Transverse colon (tissue), 4 donors: ENCODE measurements at regions not wholly inside any gene's neighbourhood (a gene's known extent, or its start where the extent isn't known, plus 50 kb on each side); places are given as distances from the start of the nearest gene placed in this dataset.

Experiments
- DNase-seq: peaks from one replicate; pipeline ENCODE4 v3.0.0-alpha.2; 2019
- H3K27ac ChIP-seq, 4 donors: fragments of 200-600 bp; sonication (generic); 2 replicates each; pipeline ENCODE4 v1.5.1; 2016 to 2018; ENCODE audit warnings: inconsistent platforms in 4 of 4
- H3K27me3 ChIP-seq: fragments of 200-600 bp; sonication (generic); 2 replicates; pipeline ENCODE4 v1.5.1; 2017; ENCODE audit warnings: inconsistent platforms
- H3K36me3 ChIP-seq, 4 donors: fragments of 200-600 bp; sonication (generic); 2 replicates each; pipeline ENCODE4 v1.5.1; 2017 to 2019; ENCODE audit warnings: inconsistent platforms in 4 of 4
- H3K4me1 ChIP-seq, 4 donors: fragments of 200-600 bp; sonication (generic); 2 replicates each; pipeline ENCODE4 v1.5.1; 2017 to 2020; ENCODE audit warnings: inconsistent platforms in 4 of 4
- H3K4me3 ChIP-seq, 4 donors: fragments of 200-600 bp; sonication (generic); 1 replicate in 1 of 4; 2 replicates in 3 of 4; pipeline versions ENCODE4 v1.5.1 to v1.6.1; 2017 to 2019; ENCODE audit warnings: inconsistent platforms in 4 of 4
- H3K9me3 ChIP-seq, 2 donors: fragments of 200-600 bp; sonication (generic); 2 replicates each; pipeline ENCODE4 v1.5.1; 2017 to 2019; ENCODE audit warnings: inconsistent platforms in 2 of 2
- CTCF ChIP-seq, 5 experiments: fragments of 200-600 bp in 3 of 5; fragments of 450-650 bp in 2 of 5; sonication (generic) in 3 of 5; IDR thresholded peaks; 1 replicate in 2 of 5; 2 replicates in 3 of 5; pipeline ENCODE4 v1.5.1; 2016 to 2017; ENCODE audit warnings: antibody characterized with exemption in 5 of 5, inconsistent platforms in 3 of 5, mild to moderate bottlenecking in 2 of 5, moderate library complexity in 1 of 5
- EP300 ChIP-seq: sonication (generic); formaldehyde crosslinking; IDR thresholded peaks from one replicate; pipeline ENCODE4 v1.6.1; 2017; ENCODE audit warnings: antibody characterized with exemption, low read depth
- POLR2A ChIP-seq: fragments of 450-650 bp; IDR thresholded peaks from one replicate; pipeline ENCODE4 v1.6.1; 2016; ENCODE audit warnings: antibody characterized with exemption, mild to moderate bottlenecking, moderate library complexity
- POLR2AphosphoS5 ChIP-seq, 3 donors: sonication (generic); formaldehyde crosslinking; IDR thresholded peaks; one replicate each; pipeline ENCODE4 v1.6.1; 2016; ENCODE audit warnings: antibody characterized with exemption in 3 of 3
- WGBS, 2 donors: methylation state at CpG; one replicate each; pipeline ENCODE4 v1.1.5; 2018; ENCODE audit warnings: low coverage in 1 of 2; 5-methylcytosine and 5-hydroxymethylcytosine counted together
- in situ Hi-C, 4 donors: fragments of 200-750 bp; cut with MboI; loops; one replicate each; pipeline versions ENCODE4 v1.15.0 to v1.15.1; 2017; ENCODE audit warnings: low sequenced_read_pairs in 3 of 4, low pct_ligation_motif_present in 1 of 4, low pct_unique_long_range_greater_than_20kb in 1 of 4
- intact Hi-C: fragments of 100-400 bp; cut with DNase I; formaldehyde crosslinking; loops from one replicate; pipeline ENCODE4 v1.15.1; 2023; ENCODE audit warnings: low total_unique reads

GRCh38 chr1:172766462-172766861 is 107.6 kb downstream of the FASLG start:
- Histone ChIP-seq H3K4me3 (no peak overlapping the region), H3K9me3 (no peaks in the 10 kb centered on the region), H3K36me3 (no peaks in the 10 kb centered on the region), H3K27ac (no peak overlapping the region), H3K4me1 (peaks cover 0 to 13% (median 6%) of the 10 kb centered on the region in 4 donors), H3K27me3 (no peaks in the 10 kb centered on the region)
- in situ Hi-C loops, result no loop called here
- no peak for TF ChIP-seq CTCF (IDR thresholded peaks at IDR 0.05)
- TF ChIP-seq POLR2AphosphoS5 (IDR thresholded peaks at IDR 0.05), result no peak
- no peak for TF ChIP-seq POLR2A
- TF ChIP-seq EP300, result no peak
- 80 to 97% methylated on average over 3 to 4 of the region's 4 CpGs for WGBS, 2 donors
- no peak for DNase-seq
- intact Hi-C loops, result no loop called here

- in situ Hi-C loops (no loop called here), intact Hi-C loops (no loop called here)
- no peak for DNase-seq
- 40 to 58% methylated on average over 1 of the region's 1 CpG for WGBS, 2 donors
- Histone ChIP-seq H3K4me1 (peaks cover 0 to 13% (median 6%) of the 10 kb centered on the region in 4 donors), H3K27ac (peak overlapping the region; percentile 43 to 69 (median 62)), H3K36me3 (no peaks in the 10 kb centered on the region), H3K4me3 (no peak overlapping the region), H3K9me3 (no peaks in the 10 kb centered on the region), H3K27me3 (no peaks in the 10 kb centered on the region)
- TF ChIP-seq POLR2AphosphoS5 (IDR thresholded peaks at IDR 0.05) (peak in 1 of 3 donors; percentile 22), EP300 (no peak)
Measured at GRCh38 chr1:172770071-172770470, 111.2 kb downstream of the FASLG start.

GRCh38 chr1:172774561-172774960 is 115.7 kb downstream of the FASLG start:
- Histone ChIP-seq H3K4me1 (peaks cover 0 to 22% (median 6%) of the 10 kb centered on the region in 4 donors), H3K9me3 (no peaks in the 10 kb centered on the region), H3K27ac (no peak overlapping the region), H3K36me3 (no peaks in the 10 kb centered on the region), H3K27me3 (no peaks in the 10 kb centered on the region), H3K4me3 (no peak overlapping the region)
- TF ChIP-seq POLR2A (no peak), POLR2AphosphoS5 (IDR thresholded peaks at IDR 0.05) (no peak), CTCF (IDR thresholded peaks at IDR 0.05) (no peak), EP300 (no peak)
- 96% methylated on average over 3 of the region's 3 CpGs; no CpG with 5 or more reads in 1 of the 2 donors for WGBS, 2 donors
- in situ Hi-C loops, result no loop called here
- DNase-seq, result no peak
- intact Hi-C loops, result no loop called here

- H3K36me3 ChIP-seq, result no peaks in the 10 kb centered on the region
- H3K27ac ChIP-seq, result peak overlapping the region in 2 of 4 donors; percentile 9 to 25
- DNase-seq, result no peak
- no peaks in the 10 kb centered on the region for H3K27me3 ChIP-seq
- in situ Hi-C loops (no loop called here), intact Hi-C loops (no loop called here)
- no peak overlapping the region for H3K4me3 ChIP-seq
- H3K9me3 ChIP-seq, result no peaks in the 10 kb centered on the region
- H3K4me1 ChIP-seq, result peaks cover 0 to 12% (median 1%) of the 10 kb centered on the region in 4 donors
- TF ChIP-seq CTCF (IDR thresholded peaks at IDR 0.05) (no peak), POLR2A (no peak), EP300 (no peak), POLR2AphosphoS5 (IDR thresholded peaks at IDR 0.05) (peak in 1 of 3 donors; percentile 33)
- 45 to 56% methylated on average over 2 to 3 of the region's 3 CpGs for WGBS, 2 donors
Measured at GRCh38 chr1:172775606-172776005, 116.7 kb downstream of the FASLG start.

GRCh38 chr1:172776071-172776470 is 117.2 kb downstream of the FASLG start:
- H3K36me3 ChIP-seq, result no peaks in the 10 kb centered on the region
- WGBS, 2 donors, result 70 to 82% methylated on average over 6 of the region's 6 CpGs
- intact Hi-C loops, result no loop called here

More at GRCh38 chr1:172776071-172776470, 117.2 kb downstream of the FASLG start:
- H3K27me3 ChIP-seq, result no peaks in the 10 kb centered on the region
- DNase-seq, result no peak
- H3K9me3 ChIP-seq, result no peaks in the 10 kb centered on the region
- H3K4me3 ChIP-seq, result no peak overlapping the region
- in situ Hi-C loops, result no loop called here
- peak overlapping the region in 2 of 4 donors; percentile 6 to 13 for H3K27ac ChIP-seq
- H3K4me1 ChIP-seq, result peaks cover 0 to 9% (median 0%) of the 10 kb centered on the region in 4 donors
- no peak for TF ChIP-seq POLR2A
- no peak for TF ChIP-seq CTCF (IDR thresholded peaks at IDR 0.05)
- TF ChIP-seq POLR2AphosphoS5 (IDR thresholded peaks at IDR 0.05), result no peak
- no peak for TF ChIP-seq EP300
